DND-41 (cell line): ENCODE measurements at regions not wholly inside any gene's neighbourhood (a gene's known extent, or its start where the extent isn't known, plus 50 kb on each side); places are given as distances from the start of the nearest gene placed in this dataset.

Experiments
- ATAC-seq: fragments of 200-7000 bp; cut with Tn5 transposase; 3 replicates; pipeline ENCODE4 v1.9.1; 2021; ENCODE audit warnings: low read depth; ENCODE audit not compliant: insufficient read depth
- DNase-seq: peaks from one replicate; pipeline ENCODE4 v3.0.0-alpha.2; 2020
- H2AFZ ChIP-seq: 2 replicates; pipeline ENCODE4 v1.6.0; 2012; ENCODE audit warnings: low read depth, low read length
- H3K27ac ChIP-seq: 2 replicates; pipeline ENCODE4 v1.5.1; 2012; ENCODE audit warnings: low read length, inconsistent platforms
- H3K27me3 ChIP-seq: fragments of 200-600 bp; sonication (generic); 2 replicates; pipeline ENCODE4 v1.6.0; 2012; ENCODE audit warnings: low read length, mild to moderate bottlenecking, inconsistent platforms; ENCODE audit not compliant: insufficient read depth, poor library complexity
- H3K36me3 ChIP-seq: 2 replicates; pipeline ENCODE4 v1.5.1; 2012; ENCODE audit warnings: low read length, inconsistent platforms; ENCODE audit not compliant: insufficient read depth
- H3K4me1 ChIP-seq: 2 replicates; pipeline ENCODE4 v1.5.1; 2012; ENCODE audit warnings: mild to moderate bottlenecking, low read length; ENCODE audit not compliant: insufficient read depth
- H3K4me2 ChIP-seq: 2 replicates; pipeline ENCODE4 v1.6.0; 2012; ENCODE audit warnings: mild to moderate bottlenecking, moderate library complexity, low read length, inconsistent platforms; ENCODE audit not compliant: insufficient read depth
- H3K4me3 ChIP-seq, 2 experiments: fragments of 200-600 bp in 1 of 2; shearing (Covaris generic) in 1 of 2; 2 replicates each; pipeline ENCODE4 v1.5.1; 2012 to 2016; ENCODE audit warnings: inconsistent platforms in 2 of 2, low read length in 2 of 2, mild to moderate bottlenecking in 2 of 2, low read depth in 1 of 2, moderate library complexity in 1 of 2
- H3K79me2 ChIP-seq: 2 replicates; pipeline ENCODE4 v1.6.0; 2012; ENCODE audit warnings: low read length, inconsistent platforms; ENCODE audit not compliant: insufficient read depth
- H3K9ac ChIP-seq: 2 replicates; pipeline ENCODE4 v1.6.0; 2012; ENCODE audit warnings: low read depth, mild to moderate bottlenecking, inconsistent platforms, low read length, moderate library complexity
- H3K9me3 ChIP-seq: 2 replicates; pipeline ENCODE4 v1.5.1; 2012; ENCODE audit warnings: low read length, moderate library complexity, mild to moderate bottlenecking, inconsistent platforms; ENCODE audit not compliant: insufficient read depth, severe bottlenecking
- H4K20me1 ChIP-seq: 2 replicates; pipeline ENCODE4 v1.6.0; 2012; ENCODE audit warnings: low read length; ENCODE audit not compliant: insufficient read depth
- EZH2 ChIP-seq: IDR thresholded peaks from 3 replicates; pipeline ENCODE4 v1.6.1; 2012; ENCODE audit warnings: borderline replicate concordance, low read depth, mild to moderate bottlenecking, moderate library complexity, low read length, inconsistent platforms; ENCODE audit not compliant: severe bottlenecking
- TF ChIP-seq, protein P1 (sequence below): IDR thresholded peaks from 2 replicates; pipeline ENCODE4 v1.5.1; 2012; ENCODE audit warnings: borderline replicate concordance, low read length, moderate library complexity, mild to moderate bottlenecking; ENCODE audit not compliant: poor library complexity, severe bottlenecking; ENCODE audit errors: extremely low read depth

DNA sequence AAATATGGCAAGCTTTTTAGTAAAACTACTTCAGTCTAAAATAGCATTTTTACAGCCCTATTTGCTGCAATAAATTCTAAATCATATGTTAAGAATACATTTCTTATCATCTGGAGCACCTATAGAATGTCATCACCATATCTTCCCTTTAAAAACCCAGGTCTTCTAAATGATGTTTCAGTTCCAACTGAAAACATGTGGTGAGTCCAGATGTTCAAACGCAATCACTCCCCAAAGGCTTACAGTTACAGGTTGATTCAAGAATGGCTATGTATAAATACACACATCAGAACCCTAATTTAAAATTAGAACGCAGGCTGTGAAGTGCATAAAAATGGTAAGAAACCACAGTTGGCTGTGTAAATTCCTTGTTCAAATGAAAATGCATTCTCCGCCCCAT is 796.3 kb downstream of the MAT2B start:
- no peaks in the 10 kb centered on the region for H3K36me3 ChIP-seq
- H3K27ac ChIP-seq, result no peak overlapping the region
- no peak overlapping the region for H3K4me3 ChIP-seq
- H3K9me3 ChIP-seq, result no peaks in the 10 kb centered on the region
- DNase-seq, result no peak
- H3K27me3 ChIP-seq, result no peaks in the 10 kb centered on the region
- H3K4me1 ChIP-seq, result no peaks in the 10 kb centered on the region
- no peak for ATAC-seq
- H3K4me2 ChIP-seq, result no peak overlapping the region
- no peak overlapping the region for H3K9ac ChIP-seq
- no peak overlapping the region for H2AFZ ChIP-seq
- no peaks in the 10 kb centered on the region for H3K79me2 ChIP-seq
- H4K20me1 ChIP-seq, result no peaks in the 10 kb centered on the region
- no peak for TF ChIP-seq EZH2
- TF ChIP-seq, protein P1, sequence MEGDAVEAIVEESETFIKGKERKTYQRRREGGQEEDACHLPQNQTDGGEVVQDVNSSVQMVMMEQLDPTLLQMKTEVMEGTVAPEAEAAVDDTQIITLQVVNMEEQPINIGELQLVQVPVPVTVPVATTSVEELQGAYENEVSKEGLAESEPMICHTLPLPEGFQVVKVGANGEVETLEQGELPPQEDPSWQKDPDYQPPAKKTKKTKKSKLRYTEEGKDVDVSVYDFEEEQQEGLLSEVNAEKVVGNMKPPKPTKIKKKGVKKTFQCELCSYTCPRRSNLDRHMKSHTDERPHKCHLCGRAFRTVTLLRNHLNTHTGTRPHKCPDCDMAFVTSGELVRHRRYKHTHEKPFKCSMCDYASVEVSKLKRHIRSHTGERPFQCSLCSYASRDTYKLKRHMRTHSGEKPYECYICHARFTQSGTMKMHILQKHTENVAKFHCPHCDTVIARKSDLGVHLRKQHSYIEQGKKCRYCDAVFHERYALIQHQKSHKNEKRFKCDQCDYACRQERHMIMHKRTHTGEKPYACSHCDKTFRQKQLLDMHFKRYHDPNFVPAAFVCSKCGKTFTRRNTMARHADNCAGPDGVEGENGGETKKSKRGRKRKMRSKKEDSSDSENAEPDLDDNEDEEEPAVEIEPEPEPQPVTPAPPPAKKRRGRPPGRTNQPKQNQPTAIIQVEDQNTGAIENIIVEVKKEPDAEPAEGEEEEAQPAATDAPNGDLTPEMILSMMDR, result no peak

DNA sequence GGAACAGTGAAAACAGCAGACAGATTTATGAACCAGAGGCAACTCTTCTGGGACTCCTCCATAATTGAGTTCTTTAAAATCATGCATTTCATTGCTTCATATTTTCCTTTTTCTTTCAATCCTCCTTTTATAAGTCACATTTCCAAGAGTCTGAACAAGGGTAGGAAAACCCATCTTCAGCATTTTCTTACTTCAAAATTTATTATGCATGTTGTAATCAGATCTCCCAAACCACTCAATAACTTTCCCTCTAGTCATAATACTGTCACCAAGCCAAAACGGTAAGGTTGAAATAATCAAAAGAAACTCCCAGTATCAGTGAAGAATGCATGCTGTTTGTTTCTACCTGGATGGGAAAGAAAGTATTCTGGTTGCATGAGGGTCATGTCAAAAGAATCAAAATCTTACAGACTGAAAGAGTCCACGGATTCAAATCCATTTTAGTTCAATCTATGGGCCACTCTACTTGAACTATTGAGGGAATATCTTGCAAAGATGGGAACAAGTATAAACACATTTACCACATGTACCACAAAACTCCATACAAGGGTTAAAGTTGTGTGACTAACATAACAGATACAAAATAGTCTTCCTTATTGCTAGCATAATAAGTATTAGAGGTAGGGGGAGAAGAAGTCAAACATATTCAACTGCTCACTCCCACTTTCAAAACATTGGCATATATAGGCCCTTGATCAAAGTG is 797.3 kb downstream of the MAT2B start:
- no peak overlapping the region for H2AFZ ChIP-seq
- no peak overlapping the region for H3K27ac ChIP-seq
- TF ChIP-seq EZH2, result no peak
- TF ChIP-seq, protein P1, result no peak
- H3K4me3 ChIP-seq, result no peak overlapping the region
- no peak overlapping the region for H3K4me2 ChIP-seq
- DNase-seq (no peak), ATAC-seq (no peak)
- H3K9me3 ChIP-seq, result no peaks in the 10 kb centered on the region
- no peaks in the 10 kb centered on the region for H3K79me2 ChIP-seq
- no peaks in the 10 kb centered on the region for H3K36me3 ChIP-seq
- H3K27me3 ChIP-seq, result no peaks in the 10 kb centered on the region
- H3K4me1 ChIP-seq, result no peaks in the 10 kb centered on the region
- H4K20me1 ChIP-seq, result no peaks in the 10 kb centered on the region
- no peak overlapping the region for H3K9ac ChIP-seq

DNA sequence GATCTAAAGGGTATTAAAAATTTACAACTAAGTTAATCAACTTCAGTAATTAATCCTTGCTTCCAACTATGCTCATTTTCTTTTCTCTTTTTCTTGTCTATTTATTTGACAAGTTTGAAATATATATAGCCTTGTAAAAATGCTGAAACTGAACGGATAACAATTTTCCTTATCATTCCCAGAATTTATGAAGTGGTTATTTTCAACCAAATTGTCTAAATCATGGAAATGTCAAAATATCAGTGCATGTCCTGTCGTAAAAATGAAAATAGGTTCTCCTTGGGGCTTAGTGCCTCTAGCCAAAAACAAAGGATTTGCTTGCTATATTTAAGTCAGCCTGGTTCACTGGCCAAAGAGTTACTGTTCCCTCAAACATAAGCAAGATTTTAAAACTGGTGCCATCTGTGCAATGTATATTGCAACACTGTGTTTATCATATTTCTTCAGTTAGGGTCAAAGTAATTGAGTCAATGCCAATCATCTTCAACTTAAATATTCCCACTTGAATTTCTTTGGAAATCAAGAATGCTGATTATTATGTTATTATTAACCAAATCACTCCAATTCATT is 798.3 kb downstream of the MAT2B start:
- no peaks in the 10 kb centered on the region for H4K20me1 ChIP-seq
- TF ChIP-seq, protein P1, result no peak
- no peak for TF ChIP-seq EZH2
- no peak overlapping the region for H3K9ac ChIP-seq
- no peak overlapping the region for H3K4me3 ChIP-seq
- DNase-seq, result no peak
- ATAC-seq, result no peak
- H2AFZ ChIP-seq, result no peak overlapping the region
- H3K27me3 ChIP-seq, result no peaks in the 10 kb centered on the region
- H3K36me3 ChIP-seq, result no peaks in the 10 kb centered on the region
- no peak overlapping the region for H3K4me2 ChIP-seq
- H3K9me3 ChIP-seq, result no peaks in the 10 kb centered on the region
- no peak overlapping the region for H3K27ac ChIP-seq
- H3K4me1 ChIP-seq, result no peaks in the 10 kb centered on the region
- no peaks in the 10 kb centered on the region for H3K79me2 ChIP-seq
